OCI-LY7 (cell line): ENCODE measurements at regions not wholly inside any gene's neighbourhood (a gene's known extent, or its start where the extent isn't known, plus 50 kb on each side); places are given as distances from the start of the nearest gene placed in this dataset.

Source experiments
- BruUV-seq: library from RNA; stranded (reverse); fragments of 400-500 nt; replicated peaks from 2 replicates; lab custom pipeline; 2021; lab: Mats Ljungman, UMichigan
- CTCF ChIA-PET: fragments of 300-600 bp; sonication (Branson Sonifier 250); formaldehyde crosslinking; loops from one replicate; lab custom pipeline; 2022; ENCODE audit warnings: antibody characterized with exemption; ENCODE audit not compliant: unreplicated experiment; lab: Charles Lee
- POLR2A ChIA-PET: fragments of 300-600 bp; sonication (Branson Sonifier 250); formaldehyde crosslinking; loops from one replicate; lab custom pipeline; 2022; ENCODE audit warnings: antibody characterized with exemption; lab: Charles Lee
- DNase-seq: peaks from one replicate; pipeline ENCODE4 v3.0.0-alpha.2; 2015; ENCODE audit warnings: low spot score
- H2AFZ ChIP-seq: fragments of 200-600 bp; sonication (generic), shearing (Covaris generic); 2 replicates; pipeline ENCODE4 v1.6.1; 2014; ENCODE audit warnings: mild to moderate bottlenecking, antibody characterized with exemption, low read length, moderate library complexity
- H3K27ac ChIP-seq: fragments of 200-600 bp; sonication (generic); 2 replicates; pipeline ENCODE4 v1.5.1; 2014; ENCODE audit warnings: mixed run types, low read depth, mild to moderate bottlenecking, moderate library complexity, low read length, inconsistent platforms; ENCODE audit not compliant: poor library complexity, severe bottlenecking
- H3K36me3 ChIP-seq: fragments of 200-600 bp; sonication (generic); 2 replicates; pipeline ENCODE4 v1.6.1; 2014; ENCODE audit warnings: mild to moderate bottlenecking, antibody characterized with exemption, low read length, moderate library complexity, mixed read lengths; ENCODE audit not compliant: insufficient read depth
- H3K4me1 ChIP-seq: fragments of 200-600 bp; sonication (generic); 2 replicates; pipeline ENCODE4 v1.5.1; 2014; ENCODE audit warnings: mild to moderate bottlenecking, low read length; ENCODE audit not compliant: insufficient read depth, poor library complexity, severe bottlenecking
- H3K4me2 ChIP-seq: fragments of 200-600 bp; sonication (generic); 2 replicates; pipeline ENCODE4 v1.6.1; 2014; ENCODE audit warnings: mild to moderate bottlenecking, low read length
- H3K4me3 ChIP-seq: fragments of 200-600 bp; sonication (generic); 2 replicates; pipeline ENCODE4 v1.5.1; 2014; ENCODE audit warnings: mild to moderate bottlenecking, low read depth, low read length; ENCODE audit not compliant: poor library complexity, severe bottlenecking
- H3K79me2 ChIP-seq: fragments of 200-600 bp; sonication (generic); 2 replicates; pipeline ENCODE4 v1.6.1; 2016; ENCODE audit warnings: low read depth, mild to moderate bottlenecking, low read length, moderate library complexity, mixed read lengths; ENCODE audit not compliant: insufficient read depth
- H3K9me2 ChIP-seq: fragments of 200-600 bp; sonication (generic); 2 replicates; pipeline ENCODE4 v1.6.1; 2016; ENCODE audit warnings: mild to moderate bottlenecking, low read length, mixed read lengths; ENCODE audit not compliant: insufficient read depth
- H3K9me3 ChIP-seq: fragments of 200-600 bp; sonication (generic); 2 replicates; pipeline ENCODE4 v1.6.1; 2014; ENCODE audit warnings: mild to moderate bottlenecking, mixed run types, low read length, mixed read lengths
- H4K20me1 ChIP-seq: fragments of 200-600 bp; sonication (generic); 2 replicates; pipeline ENCODE4 v1.6.1; 2014; ENCODE audit warnings: mild to moderate bottlenecking, antibody characterized with exemption, low read length, moderate library complexity, mixed read lengths; ENCODE audit not compliant: insufficient read depth
- EZH2phosphoT487 ChIP-seq: fragments of 200-600 bp; sonication (generic); IDR thresholded peaks from 2 replicates; pipeline ENCODE4 v1.6.1; 2018; ENCODE audit warnings: low read depth, borderline replicate concordance, mild to moderate bottlenecking, mixed run types, antibody characterized with exemption, low read length, moderate library complexity, mixed read lengths
- intact Hi-C: fragments of 100-400 bp; cut with micrococcal nuclease; formaldehyde crosslinking; loops from one replicate; pipeline ENCODE4 v1.10.0; 2022; ENCODE audit not compliant: unreplicated experiment
- TF ChIP-seq, protein P1 (sequence below): fragments of 200-600 bp; sonication (generic); conservative IDR thresholded peaks from 2 replicates; pipeline ENCODE4 v1.5.1; 2014; ENCODE audit warnings: mild to moderate bottlenecking, antibody characterized with exemption, low read length, moderate library complexity, mixed read lengths

DNA sequence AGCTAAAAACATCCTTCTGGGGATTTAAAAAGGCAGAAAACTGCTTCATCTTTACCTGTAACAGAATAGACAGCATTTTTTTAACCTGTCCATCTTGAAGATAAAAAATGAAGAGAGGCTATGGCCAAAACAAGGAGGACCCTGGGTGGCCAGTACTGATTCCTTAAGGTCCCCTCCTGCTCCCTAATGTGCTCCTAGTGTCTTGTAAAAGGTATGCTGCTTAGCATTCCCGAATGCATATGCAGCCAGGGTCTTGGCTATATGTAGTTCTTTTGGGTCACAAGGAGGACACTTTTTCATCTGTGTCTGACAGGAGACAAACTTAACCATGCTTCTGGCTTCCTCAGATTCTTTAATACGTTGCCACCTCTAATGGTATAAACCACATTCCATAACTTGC is 93.9 kb upstream of the SLC13A1 start:
- H3K36me3 ChIP-seq, result no peaks in the 10 kb centered on the region
- BruUV-seq, result no TSS peak
- no peak for DNase-seq
- no peak overlapping the region for H3K4me2 ChIP-seq
- no peak overlapping the region for H3K27ac ChIP-seq
- no peak overlapping the region for H3K4me3 ChIP-seq
- ChIA-PET POLR2A (no interaction called here), CTCF (no interaction called here)
- H3K4me1 ChIP-seq, result no peaks in the 10 kb centered on the region
- TF ChIP-seq, protein P1, sequence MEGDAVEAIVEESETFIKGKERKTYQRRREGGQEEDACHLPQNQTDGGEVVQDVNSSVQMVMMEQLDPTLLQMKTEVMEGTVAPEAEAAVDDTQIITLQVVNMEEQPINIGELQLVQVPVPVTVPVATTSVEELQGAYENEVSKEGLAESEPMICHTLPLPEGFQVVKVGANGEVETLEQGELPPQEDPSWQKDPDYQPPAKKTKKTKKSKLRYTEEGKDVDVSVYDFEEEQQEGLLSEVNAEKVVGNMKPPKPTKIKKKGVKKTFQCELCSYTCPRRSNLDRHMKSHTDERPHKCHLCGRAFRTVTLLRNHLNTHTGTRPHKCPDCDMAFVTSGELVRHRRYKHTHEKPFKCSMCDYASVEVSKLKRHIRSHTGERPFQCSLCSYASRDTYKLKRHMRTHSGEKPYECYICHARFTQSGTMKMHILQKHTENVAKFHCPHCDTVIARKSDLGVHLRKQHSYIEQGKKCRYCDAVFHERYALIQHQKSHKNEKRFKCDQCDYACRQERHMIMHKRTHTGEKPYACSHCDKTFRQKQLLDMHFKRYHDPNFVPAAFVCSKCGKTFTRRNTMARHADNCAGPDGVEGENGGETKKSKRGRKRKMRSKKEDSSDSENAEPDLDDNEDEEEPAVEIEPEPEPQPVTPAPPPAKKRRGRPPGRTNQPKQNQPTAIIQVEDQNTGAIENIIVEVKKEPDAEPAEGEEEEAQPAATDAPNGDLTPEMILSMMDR, result no peak
- no peak for TF ChIP-seq EZH2phosphoT487
- no peak overlapping the region for H2AFZ ChIP-seq
- intact Hi-C loops, result no loop called here
- no peaks in the 10 kb centered on the region for H3K9me3 ChIP-seq
- no peaks in the 10 kb centered on the region for H4K20me1 ChIP-seq
- no peaks in the 10 kb centered on the region for H3K79me2 ChIP-seq
- H3K9me2 ChIP-seq, result no peaks in the 10 kb centered on the region

DNA sequence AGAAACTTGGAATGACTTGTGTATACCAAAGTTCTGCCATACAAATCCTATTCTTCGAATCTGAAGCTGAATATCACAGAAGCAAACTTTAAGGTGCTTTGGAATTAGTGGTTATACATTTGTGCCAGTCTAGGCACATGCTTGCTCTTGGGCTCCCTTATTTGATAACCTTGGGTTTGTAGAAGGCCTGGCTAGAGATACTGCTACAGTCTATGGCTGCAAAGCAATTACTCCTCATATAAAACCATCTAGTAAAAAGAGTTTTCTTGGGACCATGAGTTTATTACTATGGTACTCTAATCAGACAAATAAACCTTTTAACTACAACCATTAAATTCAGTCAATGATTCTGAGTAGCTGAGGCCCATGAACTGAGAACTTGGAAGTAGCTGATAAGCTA is 92.5 kb upstream of the SLC13A1 start:
- TF ChIP-seq, protein P1, result no peak
- no peak for TF ChIP-seq EZH2phosphoT487
- no peaks in the 10 kb centered on the region for H3K36me3 ChIP-seq
- H2AFZ ChIP-seq, result no peak overlapping the region
- H4K20me1 ChIP-seq, result no peaks in the 10 kb centered on the region
- H3K9me2 ChIP-seq, result no peaks in the 10 kb centered on the region
- no peak overlapping the region for H3K4me3 ChIP-seq
- H3K4me1 ChIP-seq, result no peaks in the 10 kb centered on the region
- no TSS peak for BruUV-seq
- POLR2A ChIA-PET, result no interaction called here
- CTCF ChIA-PET, result no interaction called here
- H3K4me2 ChIP-seq, result no peak overlapping the region
- no peaks in the 10 kb centered on the region for H3K9me3 ChIP-seq
- intact Hi-C loops, result no loop called here
- no peak overlapping the region for H3K27ac ChIP-seq
- H3K79me2 ChIP-seq, result no peaks in the 10 kb centered on the region
- no peak for DNase-seq

DNA sequence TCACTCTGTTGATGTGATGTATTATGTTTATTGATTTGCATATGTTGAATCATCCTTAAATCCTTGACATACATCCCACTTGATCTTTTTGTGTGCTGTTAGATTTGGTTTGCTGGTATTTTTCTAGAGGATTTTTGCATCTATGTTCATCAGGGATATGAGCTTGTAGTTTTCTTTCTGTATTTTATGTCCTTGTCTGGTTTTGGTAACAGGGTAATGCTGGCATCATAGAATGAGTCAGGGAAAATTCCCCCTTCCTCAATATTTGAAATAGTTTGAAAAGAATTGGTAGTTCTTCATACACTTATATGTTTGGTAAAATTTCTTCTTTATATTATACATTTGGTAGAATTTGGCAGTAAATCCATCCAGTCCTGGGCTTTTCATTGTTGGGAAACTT is 89.4 kb upstream of the SLC13A1 start:
- H4K20me1 ChIP-seq, result no peaks in the 10 kb centered on the region
- H3K4me1 ChIP-seq, result no peaks in the 10 kb centered on the region
- H3K79me2 ChIP-seq, result no peaks in the 10 kb centered on the region
- no peaks in the 10 kb centered on the region for H3K9me2 ChIP-seq
- no peaks in the 10 kb centered on the region for H3K9me3 ChIP-seq
- H3K27ac ChIP-seq, result no peak overlapping the region
- TF ChIP-seq, protein P1, result no peak
- no peak for TF ChIP-seq EZH2phosphoT487
- H3K36me3 ChIP-seq, result no peaks in the 10 kb centered on the region
- intact Hi-C loops, result no loop called here
- no peak overlapping the region for H3K4me3 ChIP-seq
- ChIA-PET CTCF (no interaction called here), POLR2A (interaction anchor here (0.6 kb wide), 1 partner anchor 100 kb away, joined by 3 read pairs; no protein-coding TSS in a partner anchor)
- no TSS peak for BruUV-seq
- no peak for DNase-seq
- H3K4me2 ChIP-seq, result no peak overlapping the region
- no peak overlapping the region for H2AFZ ChIP-seq
